Choroid plexus epithelial cell (primary cell): ENCODE measurements at regions not wholly inside any gene's neighbourhood (a gene's known extent, or its start where the extent isn't known, plus 50 kb on each side); places are given as distances from the start of the nearest gene placed in this dataset.

Experiments
- DNase-seq: peaks from one replicate; pipeline ENCODE4 v3.0.0-alpha.2; 2010; ENCODE audit warnings: low read depth
- H3K4me3 ChIP-seq: 2 replicates; pipeline ENCODE4 v1.5.1; 2011; ENCODE audit warnings: low read depth, mild to moderate bottlenecking, control low read depth, low read length, moderate library complexity
- CTCF ChIP-seq: conservative IDR thresholded peaks from 2 replicates; pipeline ENCODE4 v1.5.1; 2011; ENCODE audit warnings: low read depth, mild to moderate bottlenecking, control low read depth, inconsistent platforms, low read length, moderate library complexity

GRCh38 chr1:194228427-194228826, 1042.0 kb upstream of the B3GALT2 start:
- TF ChIP-seq CTCF = no peak
- no peak for DNase-seq
- no peak overlapping the region for H3K4me3 ChIP-seq

GRCh38 chr1:194227161-194227560, 1040.7 kb upstream of the B3GALT2 start:
- no peak for DNase-seq
- H3K4me3 ChIP-seq = no peak overlapping the region
- TF ChIP-seq CTCF = no peak

GRCh38 chr1:194225821-194226220, 1039.4 kb upstream of the B3GALT2 start:
- no peak overlapping the region for H3K4me3 ChIP-seq
- DNase-seq = peak; percentile 12
- no peak for TF ChIP-seq CTCF

GRCh38 chr1:194223596-194223995, 1037.2 kb upstream of the B3GALT2 start:
- no peak for TF ChIP-seq CTCF

GRCh38 chr1:194215448-194215847, 1029.0 kb upstream of the B3GALT2 start:
- TF ChIP-seq CTCF = no peak
- H3K4me3 ChIP-seq = no peak overlapping the region
- DNase-seq = no peak

More at GRCh38 chr1:194223596-194223995, 1037.2 kb upstream of the B3GALT2 start:
- DNase-seq = no peak
- no peak overlapping the region for H3K4me3 ChIP-seq

GRCh38 chr1:194214735-194215134, 1028.3 kb upstream of the B3GALT2 start:
- TF ChIP-seq CTCF = no peak
- no peak overlapping the region for H3K4me3 ChIP-seq
- no peak for DNase-seq

GRCh38 chr1:194209920-194210319, 1023.5 kb upstream of the B3GALT2 start:
- no peak for DNase-seq
- TF ChIP-seq CTCF = no peak
- H3K4me3 ChIP-seq = no peak overlapping the region
